CD4-positive, alpha-beta T cell (primary cell): ENCODE measurements at regions not wholly inside any gene's neighbourhood (a gene's known extent, or its start where the extent isn't known, plus 50 kb on each side); places are given as distances from the start of the nearest gene placed in this dataset.

Source experiments
- ATAC-seq: fragments of 200-7000 bp; cut with Tn5 transposase; one replicate; pipeline ENCODE4 v1.10.0; 2022; ENCODE audit warnings: mild to moderate bottlenecking; ENCODE audit not compliant: poor library complexity
- CTCF ChIA-PET: fragments of 350-600 bp; sonication (Branson Sonifier 250); formaldehyde crosslinking; loops from one replicate; lab custom pipeline; 2021; ENCODE audit warnings: antibody characterized with exemption, inconsistent platforms; lab: Charles Lee
- POLR2A ChIA-PET: fragments of 350-600 bp; sonication (Branson Sonifier 250); formaldehyde crosslinking; loops from one replicate; lab custom pipeline; 2021; ENCODE audit warnings: antibody characterized with exemption, inconsistent platforms; lab: Charles Lee
- DNase-seq, 14 experiments: peaks; one replicate each; pipeline ENCODE4 v3.0.0-alpha.2; 2013 to 2020; ENCODE audit warnings: mixed read lengths in 2 of 14
- H3K27ac ChIP-seq, 2 donors: one replicate each; pipeline versions ENCODE4 v1.5.1 to v1.7.0; 2013; ENCODE audit warnings: low read length in 2 of 2, low read depth in 1 of 2, mild to moderate bottlenecking in 1 of 2
- H3K27me3 ChIP-seq, 2 experiments: 1 replicate in 1 of 2; 2 replicates in 1 of 2; pipeline versions ENCODE4 v1.6.1 to v1.7.0; 2013; ENCODE audit warnings: low read length in 2 of 2, control low read depth in 1 of 2, mild to moderate bottlenecking in 1 of 2, moderate library complexity in 1 of 2; ENCODE audit not compliant: insufficient read depth in 2 of 2, control insufficient read depth in 1 of 2
- H3K36me3 ChIP-seq: one replicate; pipeline ENCODE4 v1.6.1; 2013; ENCODE audit warnings: low read length, control low read depth; ENCODE audit not compliant: insufficient read depth
- H3K4me1 ChIP-seq: one replicate; pipeline ENCODE4 v1.6.1; 2013; ENCODE audit warnings: low read length, control low read depth; ENCODE audit not compliant: insufficient read depth
- H3K4me3 ChIP-seq: one replicate; pipeline ENCODE4 v1.5.1; 2013; ENCODE audit warnings: mild to moderate bottlenecking, low read length, moderate library complexity
- H3K9me3 ChIP-seq, 2 experiments: 1 replicate in 1 of 2; 2 replicates in 1 of 2; pipeline versions ENCODE4 v1.6.1 to v1.7.0; 2013; ENCODE audit warnings: low read length in 2 of 2, mild to moderate bottlenecking in 2 of 2, control low read depth in 1 of 2, moderate library complexity in 1 of 2; ENCODE audit not compliant: control insufficient read depth in 1 of 2, insufficient read depth in 1 of 2
- H3K27ac Mint-ChIP-seq: one replicate; pipeline ENCODE4 v1.8.0; 2020; ENCODE audit warnings: mixed read lengths
- H3K27me3 Mint-ChIP-seq: one replicate; pipeline ENCODE4 v1.8.0; 2021; ENCODE audit warnings: mixed read lengths
- H3K36me3 Mint-ChIP-seq: one replicate; pipeline ENCODE4 v1.8.0; 2021; ENCODE audit warnings: low read depth, mixed read lengths
- H3K4me1 Mint-ChIP-seq: one replicate; pipeline ENCODE4 v1.8.0; 2021; ENCODE audit warnings: low read depth, mixed read lengths
- H3K4me3 Mint-ChIP-seq: one replicate; pipeline ENCODE4 v1.8.0; 2020; ENCODE audit warnings: mild to moderate bottlenecking, mixed read lengths
- H3K9me3 Mint-ChIP-seq: one replicate; pipeline ENCODE4 v1.8.0; 2020; ENCODE audit warnings: mixed read lengths
- CTCF ChIP-seq: fragments of 200-600 bp; IDR thresholded peaks from one replicate; pipeline ENCODE4 v1.8.0; 2022; ENCODE audit warnings: antibody characterized with exemption, mild to moderate bottlenecking
- intact Hi-C, 2 experiments: fragments of 100-400 bp; cut with DNase I in 1 of 2; cut with micrococcal nuclease in 1 of 2; formaldehyde crosslinking; loops; one replicate each; pipeline versions ENCODE4 v1.15.1 to v1.9.0; 2023 to 2025; cut with DNase I, micrococcal nuclease

GRCh38 chr16:66171578-66171977 lies 194.9 kb upstream of the CDH5 start:
- Histone ChIP-seq H3K4me3 (no peak overlapping the region), H3K27me3 (no peaks in the 10 kb centered on the region), H3K9me3 (no peaks in the 10 kb centered on the region), H3K27ac (no peak overlapping the region), H3K36me3 (no peaks in the 10 kb centered on the region), H3K4me1 (no peaks in the 10 kb centered on the region)
- ChIA-PET CTCF (no interaction called here), POLR2A (no interaction called here)
- H3K27ac Mint-ChIP-seq: no peak overlapping the region
- H3K9me3 Mint-ChIP-seq: no peaks in the 10 kb centered on the region
- no peak for TF ChIP-seq CTCF
- DNase-seq (no peak), ATAC-seq (no peak)
- no peaks in the 10 kb centered on the region for H3K36me3 Mint-ChIP-seq
- no peak overlapping the region for H3K4me3 Mint-ChIP-seq
- H3K4me1 Mint-ChIP-seq: no peaks in the 10 kb centered on the region
- peaks cover 20% of the 10 kb centered on the region for H3K27me3 Mint-ChIP-seq
- intact Hi-C loops: no loop called here

- no peak overlapping the region for H3K4me3 Mint-ChIP-seq
- TF ChIP-seq CTCF: no peak
- no peak for ATAC-seq
- no peak for DNase-seq
- Histone ChIP-seq H3K4me3 (no peak overlapping the region), H3K36me3 (no peaks in the 10 kb centered on the region), H3K27ac (no peak overlapping the region), H3K9me3 (no peaks in the 10 kb centered on the region), H3K4me1 (no peaks in the 10 kb centered on the region), H3K27me3 (no peaks in the 10 kb centered on the region)
- intact Hi-C loops: no loop called here
- H3K4me1 Mint-ChIP-seq: no peaks in the 10 kb centered on the region
- no peaks in the 10 kb centered on the region for H3K36me3 Mint-ChIP-seq
- ChIA-PET CTCF (no interaction called here), POLR2A (no interaction called here)
- no peak overlapping the region for H3K27ac Mint-ChIP-seq
- peaks cover 18% of the 10 kb centered on the region for H3K27me3 Mint-ChIP-seq
- H3K9me3 Mint-ChIP-seq: no peaks in the 10 kb centered on the region
These were observed 195.5 kb upstream of the CDH5 start for GRCh38 chr16:66170989-66171388.

GRCh38 chr16:66169817-66170216 lies 196.7 kb upstream of the CDH5 start:
- H3K36me3 ChIP-seq: no peaks in the 10 kb centered on the region
- POLR2A ChIA-PET: no interaction called here
- H3K27ac Mint-ChIP-seq: no peak overlapping the region
- no peaks in the 10 kb centered on the region for H3K4me1 Mint-ChIP-seq
- no peak overlapping the region for H3K27ac ChIP-seq
- H3K9me3 ChIP-seq: no peaks in the 10 kb centered on the region
- intact Hi-C loops: no loop called here
- no peaks in the 10 kb centered on the region for H3K4me1 ChIP-seq
- H3K4me3 Mint-ChIP-seq: no peak overlapping the region
- no peaks in the 10 kb centered on the region for H3K36me3 Mint-ChIP-seq
- no peaks in the 10 kb centered on the region for H3K27me3 ChIP-seq
- no peaks in the 10 kb centered on the region for H3K9me3 Mint-ChIP-seq
- H3K4me3 ChIP-seq: no peak overlapping the region
- CTCF ChIA-PET: no interaction called here
- no peak for TF ChIP-seq CTCF
- DNase-seq: peak in 1 of 14 experiments; percentile 11
- ATAC-seq: no peak
- H3K27me3 Mint-ChIP-seq: peaks cover 15% of the 10 kb centered on the region
